Esophagus muscularis mucosa (tissue), 3 donors: ENCODE measurements at regions not wholly inside any gene's neighbourhood (a gene's known extent, or its start where the extent isn't known, plus 50 kb on each side); places are given as distances from the start of the nearest gene placed in this dataset.

Source experiments
- CTCF ChIP-seq, 3 experiments: fragments of 200-600 bp in 2 of 3; fragments of 450-650 bp in 1 of 3; sonication (generic) in 2 of 3; IDR thresholded peaks; one replicate each; pipeline ENCODE4 v1.5.1; 2017 to 2019; ENCODE audit warnings: antibody characterized with exemption in 3 of 3, mild to moderate bottlenecking in 2 of 3, moderate library complexity in 1 of 3
- EP300 ChIP-seq: sonication (generic); formaldehyde crosslinking; IDR thresholded peaks from one replicate; pipeline ENCODE4 v1.6.1; 2017; ENCODE audit warnings: antibody characterized with exemption

GRCh38 chr12:130090542-130090941 lies 71.7 kb upstream of the FZD10 start:
- TF ChIP-seq CTCF (IDR thresholded peaks at IDR 0.05), result no peak
- no peak for TF ChIP-seq EP300
